Mesothelial cell of epicardium (in vitro differentiated cells): ENCODE measurements at regions not wholly inside any gene's neighbourhood (a gene's known extent, or its start where the extent isn't known, plus 50 kb on each side); places are given as distances from the start of the nearest gene placed in this dataset.
A peak's percentile ranks its signal among the peaks of the same experiment; 100 is the strongest.

Source experiments
- DNase-seq, 2 experiments: peaks; one replicate each; pipeline ENCODE4 v3.0.0; 2021; ENCODE audit warnings: low spot score in 2 of 2; ENCODE audit not compliant: unreplicated experiment in 2 of 2
- H3K27ac Mint-ChIP-seq: 2 replicates; pipeline ENCODE4 v1.8.0; 2021; ENCODE audit warnings: mixed read lengths
- H3K27me3 Mint-ChIP-seq: 2 replicates; pipeline ENCODE4 v1.8.0; 2021; ENCODE audit warnings: low read depth, mixed read lengths
- H3K36me3 Mint-ChIP-seq: 2 replicates; pipeline ENCODE4 v1.8.0; 2021; ENCODE audit warnings: mixed read lengths
- H3K4me1 Mint-ChIP-seq: 2 replicates; pipeline ENCODE4 v1.8.0; 2021; ENCODE audit warnings: mixed read lengths
- H3K4me3 Mint-ChIP-seq: 2 replicates; pipeline ENCODE4 v1.8.0; 2021; ENCODE audit warnings: mild to moderate bottlenecking, moderate library complexity, mixed read lengths
- H3K9me3 Mint-ChIP-seq: 2 replicates; pipeline ENCODE4 v1.8.0; 2021; ENCODE audit warnings: mixed read lengths
- TF ChIP-seq, protein P1 (sequence below): fragments of 200-600 bp; sonication (generic); IDR thresholded peaks from one replicate; pipeline ENCODE4 v1.5.0; 2021; ENCODE audit warnings: antibody characterized with exemption; ENCODE audit not compliant: unreplicated experiment

DNA sequence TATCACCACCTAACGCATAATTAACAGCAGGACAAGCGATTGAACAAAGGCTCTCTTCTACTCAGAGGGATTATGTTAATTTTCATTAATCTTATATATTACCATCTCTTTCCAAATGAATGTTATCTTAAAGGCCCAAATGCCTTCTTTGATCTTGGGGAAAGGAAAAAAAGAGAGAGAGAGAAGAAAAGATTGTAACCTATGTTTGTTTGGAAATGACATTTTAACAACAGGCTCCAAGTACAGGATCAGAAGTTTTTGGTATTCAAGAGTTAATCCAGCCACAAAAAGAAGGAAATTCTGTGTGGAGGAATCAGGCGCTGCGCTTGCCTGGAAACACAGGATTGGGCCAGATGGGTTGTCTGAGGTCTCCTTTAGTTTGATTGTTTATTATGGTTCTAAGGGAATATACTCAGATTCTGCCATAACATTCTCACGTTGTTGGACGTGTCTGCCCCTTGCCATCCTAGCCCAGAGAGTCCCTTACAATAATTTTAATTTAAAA is 100.7 kb upstream of the STX18 start:
- DNase-seq, result no peak
- Mint-ChIP-seq H3K27ac (peak overlapping the region; percentile 93), H3K4me3 (peak overlapping the region; percentile 48), H3K4me1 (peaks cover 33% of the 10 kb centered on the region), H3K36me3 (no peaks in the 10 kb centered on the region), H3K9me3 (peaks cover 4% of the 10 kb centered on the region), H3K27me3 (no peaks in the 10 kb centered on the region)
- TF ChIP-seq, protein P1, sequence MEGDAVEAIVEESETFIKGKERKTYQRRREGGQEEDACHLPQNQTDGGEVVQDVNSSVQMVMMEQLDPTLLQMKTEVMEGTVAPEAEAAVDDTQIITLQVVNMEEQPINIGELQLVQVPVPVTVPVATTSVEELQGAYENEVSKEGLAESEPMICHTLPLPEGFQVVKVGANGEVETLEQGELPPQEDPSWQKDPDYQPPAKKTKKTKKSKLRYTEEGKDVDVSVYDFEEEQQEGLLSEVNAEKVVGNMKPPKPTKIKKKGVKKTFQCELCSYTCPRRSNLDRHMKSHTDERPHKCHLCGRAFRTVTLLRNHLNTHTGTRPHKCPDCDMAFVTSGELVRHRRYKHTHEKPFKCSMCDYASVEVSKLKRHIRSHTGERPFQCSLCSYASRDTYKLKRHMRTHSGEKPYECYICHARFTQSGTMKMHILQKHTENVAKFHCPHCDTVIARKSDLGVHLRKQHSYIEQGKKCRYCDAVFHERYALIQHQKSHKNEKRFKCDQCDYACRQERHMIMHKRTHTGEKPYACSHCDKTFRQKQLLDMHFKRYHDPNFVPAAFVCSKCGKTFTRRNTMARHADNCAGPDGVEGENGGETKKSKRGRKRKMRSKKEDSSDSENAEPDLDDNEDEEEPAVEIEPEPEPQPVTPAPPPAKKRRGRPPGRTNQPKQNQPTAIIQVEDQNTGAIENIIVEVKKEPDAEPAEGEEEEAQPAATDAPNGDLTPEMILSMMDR, result no peak

GRCh38 chr4:4641661-4642495 is 100.0 kb upstream of the STX18 start:
- Mint-ChIP-seq H3K4me3 (peak overlapping the region; percentile 48), H3K9me3 (peaks cover 2% of the 10 kb centered on the region), H3K27me3 (no peaks in the 10 kb centered on the region), H3K36me3 (no peaks in the 10 kb centered on the region), H3K27ac (peak overlapping the region; percentile 93), H3K4me1 (peaks cover 33% of the 10 kb centered on the region)
- TF ChIP-seq, protein P1, result no peak
- no peak for DNase-seq

DNA sequence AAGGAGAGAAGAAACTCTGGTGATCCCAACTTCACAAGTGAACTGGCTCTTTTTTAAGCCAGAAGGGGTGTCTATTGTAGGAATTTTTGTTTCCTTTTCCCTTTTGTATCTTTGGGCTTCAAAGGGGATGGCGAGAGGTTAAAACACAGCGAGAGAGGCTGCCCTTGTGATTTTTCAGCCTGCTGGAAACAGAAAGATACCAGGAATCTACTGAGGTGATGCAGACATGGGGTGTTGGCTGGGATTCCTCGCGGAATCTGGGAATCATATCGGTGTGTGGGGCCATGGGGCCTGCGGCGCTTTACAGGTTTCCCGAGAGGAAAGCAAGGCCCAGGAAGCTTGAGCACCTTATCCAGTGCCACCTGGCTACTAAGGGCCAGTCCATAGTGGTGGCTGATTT is 99.4 kb upstream of the STX18 start:
- Mint-ChIP-seq H3K4me1 (peaks cover 32% of the 10 kb centered on the region), H3K4me3 (peak overlapping the region; percentile 48), H3K36me3 (no peaks in the 10 kb centered on the region), H3K9me3 (no peaks in the 10 kb centered on the region), H3K27ac (peak overlapping the region; percentile 93), H3K27me3 (no peaks in the 10 kb centered on the region)
- TF ChIP-seq, protein P1, result no peak
- DNase-seq, result no peak

GRCh38 chr4:4640692-4641091 is 98.8 kb upstream of the STX18 start:
- TF ChIP-seq, protein P1, result no peak
- H3K4me3 Mint-ChIP-seq, result no peak overlapping the region
- H3K27ac Mint-ChIP-seq, result peak overlapping the region; percentile 93
- no peaks in the 10 kb centered on the region for H3K36me3 Mint-ChIP-seq
- H3K27me3 Mint-ChIP-seq, result no peaks in the 10 kb centered on the region
- DNase-seq, result no peak
- peaks cover 27% of the 10 kb centered on the region for H3K4me1 Mint-ChIP-seq
- no peaks in the 10 kb centered on the region for H3K9me3 Mint-ChIP-seq

- Mint-ChIP-seq H3K9me3 (no peaks in the 10 kb centered on the region), H3K27me3 (no peaks in the 10 kb centered on the region), H3K4me3 (no peak overlapping the region), H3K27ac (no peak overlapping the region), H3K36me3 (no peaks in the 10 kb centered on the region), H3K4me1 (peaks cover 25% of the 10 kb centered on the region)
- no peak for DNase-seq
- TF ChIP-seq, protein P1, result no peak
These were observed 97.5 kb upstream of the STX18 start for GRCh38 chr4:4639370-4639769.
